ENCODE measurements at regions not wholly inside any gene's neighbourhood (a gene's known extent, or its start where the extent isn't known, plus 50 kb on each side); places are given as distances from the start of the nearest gene placed in this dataset.
A peak's percentile ranks its signal among the peaks of the same experiment; 100 is the strongest.

DNA sequence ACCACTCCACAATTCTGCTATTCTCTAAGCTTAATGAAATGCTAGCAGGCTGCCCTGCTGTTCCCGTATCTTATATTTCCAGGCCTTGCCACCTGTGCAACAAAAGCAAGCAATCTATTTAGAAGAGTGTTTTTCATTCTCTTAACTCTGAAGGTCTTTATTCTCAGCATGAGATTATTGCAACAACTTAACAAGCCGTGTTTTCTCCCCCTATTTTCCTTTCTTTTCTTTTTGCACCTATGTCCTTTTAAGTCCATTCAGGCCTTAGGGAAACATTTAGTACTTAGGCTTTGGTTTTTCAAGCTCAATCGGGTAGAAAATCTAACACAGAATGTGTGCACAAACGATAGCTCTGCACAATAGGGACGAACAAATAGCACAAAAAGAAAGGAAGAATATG is 89.6 kb upstream of the DMRTA1 start:
- no peak for DNase-seq (ENCODE audit: low spot score in 2 of 2)
- Histone ChIP-seq H3K4me3 (no peak overlapping the region), H3K27me3 (ENCODE audit: low read depth) (no peaks in the 10 kb centered on the region), H3K36me3 (replicated peaks) (no peaks in the 10 kb centered on the region), H3K9me3 (no peaks in the 10 kb centered on the region; the same call in 1 of the 2 replicates), H3K4me1 (no peaks in the 10 kb centered on the region)
- in situ Hi-C loops (cut with MboI; ENCODE audit: low sequenced_read_pairs): no loop called here

- H3K27me3 ChIP-seq (ENCODE audit: low read depth): no peaks in the 10 kb centered on the region
- in situ Hi-C loops (cut with MboI; ENCODE audit: low sequenced_read_pairs): no loop called here
- H3K4me3 ChIP-seq: no peak overlapping the region
- no peak for DNase-seq (ENCODE audit: low spot score in 2 of 2)
- no peaks in the 10 kb centered on the region for H3K4me1 ChIP-seq
- H3K9me3 ChIP-seq: no peaks in the 10 kb centered on the region
- H3K36me3 ChIP-seq (replicated peaks): no peaks in the 10 kb centered on the region
Observed at GRCh38 chr9:22363421-22363887, 83.2 kb upstream of the DMRTA1 start.

DNA sequence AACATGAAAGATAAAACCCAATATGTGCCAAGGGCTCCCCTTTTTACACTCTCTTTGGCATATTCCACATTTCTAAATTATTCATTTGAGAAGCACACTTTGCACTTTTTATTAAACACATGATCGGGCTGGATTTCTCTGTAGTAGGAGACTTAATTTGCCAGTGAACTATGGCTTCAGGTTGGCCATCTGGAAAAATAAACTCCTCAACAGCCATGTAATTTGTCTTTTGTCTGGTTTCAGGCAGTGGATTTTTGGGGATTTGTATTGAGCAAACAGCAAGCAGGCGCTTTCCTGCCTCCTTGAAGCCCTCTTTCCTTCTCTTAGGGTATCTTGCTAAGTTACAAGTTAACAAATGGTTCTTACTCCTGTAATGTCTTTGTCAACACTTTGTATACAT is 73.0 kb upstream of the DMRTA1 start:
- H3K27me3 ChIP-seq (ENCODE audit: low read depth): no peaks in the 10 kb centered on the region; the same call in 1 of the 2 replicates
- H3K4me3 ChIP-seq: no peak overlapping the region
- no peak for DNase-seq (ENCODE audit: low spot score in 2 of 2)
- in situ Hi-C loops (cut with MboI; ENCODE audit: low sequenced_read_pairs): no loop called here
- no peaks in the 10 kb centered on the region; the same call in 1 of the 2 replicates for H3K36me3 ChIP-seq (replicated peaks)
- no peaks in the 10 kb centered on the region for H3K9me3 ChIP-seq
- H3K4me1 ChIP-seq: no peaks in the 10 kb centered on the region

GRCh38 chr9:22374051-22374450 is 72.6 kb upstream of the DMRTA1 start:
- no peaks in the 10 kb centered on the region; the same call in 1 of the 2 replicates for H3K27me3 ChIP-seq (ENCODE audit: low read depth)
- in situ Hi-C loops (cut with MboI; ENCODE audit: low sequenced_read_pairs): no loop called here
- DNase-seq (ENCODE audit: low spot score in 2 of 2): no peak
- no peaks in the 10 kb centered on the region; the same call in 1 of the 2 replicates for H3K36me3 ChIP-seq (replicated peaks)
- no peaks in the 10 kb centered on the region for H3K9me3 ChIP-seq
- H3K4me1 ChIP-seq: no peaks in the 10 kb centered on the region
- H3K4me3 ChIP-seq: no peak overlapping the region

- no peak for DNase-seq (ENCODE audit: low spot score in 2 of 2)
- in situ Hi-C loops (cut with MboI; ENCODE audit: low sequenced_read_pairs): no loop called here
Observed at GRCh38 chr9:22379272-22379671, 67.4 kb upstream of the DMRTA1 start.

DNA sequence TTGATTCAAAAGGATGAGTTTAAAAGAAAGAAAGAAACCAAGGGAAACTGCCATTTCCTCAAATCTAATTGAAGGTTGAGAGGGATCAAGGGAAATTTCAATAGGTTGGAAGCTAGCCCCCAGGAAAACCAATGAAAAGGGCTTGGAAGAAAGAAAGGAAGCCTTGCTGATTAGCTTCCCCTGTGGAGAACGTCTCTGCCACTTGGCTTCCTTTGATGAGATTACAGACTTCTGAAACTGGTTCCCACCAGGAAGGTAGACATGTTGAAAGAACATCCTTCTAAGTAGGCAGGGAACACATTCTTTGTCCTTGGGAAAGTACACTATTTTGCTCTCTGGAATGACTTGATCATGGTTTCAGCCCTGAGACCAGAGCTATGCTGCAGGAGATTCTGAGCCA is 65.5 kb upstream of the DMRTA1 start:
- H3K9me3 ChIP-seq: no peaks in the 10 kb centered on the region
- no peak for DNase-seq (ENCODE audit: low spot score in 2 of 2)
- H3K4me1 ChIP-seq: peaks cover 3% of the 10 kb centered on the region; the same call in 1 of the 2 replicates
- H3K27me3 ChIP-seq (ENCODE audit: low read depth): no peaks in the 10 kb centered on the region; the same call in 1 of the 2 replicates
- in situ Hi-C loops (cut with MboI; ENCODE audit: low sequenced_read_pairs): no loop called here
- H3K36me3 ChIP-seq (replicated peaks): no peaks in the 10 kb centered on the region
- no peak overlapping the region for H3K4me3 ChIP-seq

More at GRCh38 chr9:22379272-22379671, 67.4 kb upstream of the DMRTA1 start:
- Histone ChIP-seq H3K4me3 (no peak overlapping the region), H3K36me3 (replicated peaks) (no peaks in the 10 kb centered on the region), H3K9me3 (no peaks in the 10 kb centered on the region), H3K4me1 (peaks cover 3% of the 10 kb centered on the region; the same call in 1 of the 2 replicates), H3K27me3 (ENCODE audit: low read depth) (no peaks in the 10 kb centered on the region; the same call in 1 of the 2 replicates)

DNA sequence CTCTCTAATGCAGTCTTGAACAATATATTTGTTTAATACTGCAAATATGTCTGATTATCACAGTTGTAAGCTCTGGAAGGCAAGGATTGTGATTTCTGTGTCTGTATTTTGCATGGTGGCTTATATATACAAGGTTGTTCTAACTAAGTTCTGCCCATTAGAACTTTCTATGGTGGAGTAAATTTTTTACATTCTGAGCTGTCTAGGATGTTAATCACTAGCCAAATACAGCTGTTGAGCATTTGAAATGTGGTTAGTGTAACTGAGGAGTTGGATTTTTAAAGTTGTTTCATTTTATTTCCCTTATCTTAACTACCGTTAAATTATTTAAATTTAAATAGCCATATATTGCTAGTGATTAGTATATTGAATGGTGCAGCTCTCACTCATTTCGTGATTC is 64.3 kb upstream of the DMRTA1 start:
- Histone ChIP-seq H3K9me3 (no peaks in the 10 kb centered on the region), H3K36me3 (replicated peaks) (no peaks in the 10 kb centered on the region), H3K27me3 (ENCODE audit: low read depth) (no peaks in the 10 kb centered on the region), H3K4me3 (no peak overlapping the region), H3K4me1 (peaks cover 3% of the 10 kb centered on the region; the same call in 1 of the 2 replicates)
- in situ Hi-C loops (cut with MboI; ENCODE audit: low sequenced_read_pairs): no loop called here
- DNase-seq (ENCODE audit: low spot score in 2 of 2): no peak

DNA sequence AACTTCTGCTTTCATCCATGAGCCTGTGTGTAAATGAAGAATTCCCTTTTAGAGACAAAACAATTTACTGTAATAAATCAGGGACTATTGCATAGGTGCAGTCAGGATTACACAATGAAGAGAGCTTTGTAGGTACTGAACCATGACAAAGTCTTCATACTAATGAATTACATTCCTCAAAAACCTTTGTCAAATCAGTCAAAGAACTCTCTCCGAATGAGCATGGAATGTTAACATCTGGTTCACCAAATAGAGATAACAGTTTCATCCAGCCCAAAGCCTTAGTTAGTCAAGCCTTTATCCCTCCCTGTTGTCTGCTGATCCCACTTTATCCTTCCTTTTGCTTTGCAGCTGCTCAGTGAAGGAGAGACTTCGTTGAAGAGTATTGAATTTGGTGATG is 62.9 kb upstream of the DMRTA1 start:
- in situ Hi-C loops (cut with MboI; ENCODE audit: low sequenced_read_pairs): no loop called here
- Histone ChIP-seq H3K9me3 (no peaks in the 10 kb centered on the region), H3K4me3 (no peak overlapping the region), H3K4me1 (peaks cover 3% of the 10 kb centered on the region; the same call in 1 of the 2 replicates), H3K27me3 (ENCODE audit: low read depth) (no peaks in the 10 kb centered on the region), H3K36me3 (replicated peaks) (no peaks in the 10 kb centered on the region)
- DNase-seq (ENCODE audit: low spot score in 2 of 2): peak in 1 of 2 experiments; percentile 57

- no peak for DNase-seq (ENCODE audit: low spot score in 2 of 2)
- no peaks in the 10 kb centered on the region for H3K9me3 ChIP-seq
- in situ Hi-C loops (cut with MboI; ENCODE audit: low sequenced_read_pairs): no loop called here
- no peak overlapping the region for H3K4me3 ChIP-seq
- H3K4me1 ChIP-seq: peaks cover 3% of the 10 kb centered on the region
- H3K36me3 ChIP-seq (replicated peaks): no peaks in the 10 kb centered on the region
- H3K27me3 ChIP-seq (ENCODE audit: low read depth): no peaks in the 10 kb centered on the region
Observed at GRCh38 chr9:22389271-22389670, 57.4 kb upstream of the DMRTA1 start.

DNA sequence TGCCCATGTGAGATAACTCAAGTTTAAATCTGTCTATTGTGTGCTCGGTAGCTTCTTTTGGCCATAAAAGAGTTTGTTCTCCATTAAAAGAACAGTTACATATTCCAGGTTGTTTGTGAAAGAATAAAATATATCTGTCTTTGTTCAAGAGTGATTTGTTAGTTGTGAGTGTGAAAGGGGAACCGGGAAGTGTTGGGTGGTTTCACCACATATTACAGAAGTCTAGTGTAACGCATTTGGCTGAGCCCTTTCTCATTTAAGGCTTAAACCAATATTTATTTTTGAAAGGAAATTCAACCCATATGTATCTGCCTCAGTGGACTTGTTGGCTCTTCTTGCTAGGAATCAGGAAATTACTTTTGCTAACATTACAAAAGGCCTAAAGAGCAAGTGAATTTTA is 54.1 kb upstream of the DMRTA1 start:
- H3K4me3 ChIP-seq: no peak overlapping the region
- H3K9me3 ChIP-seq: no peaks in the 10 kb centered on the region
- no peaks in the 10 kb centered on the region for H3K27me3 ChIP-seq (ENCODE audit: low read depth)
- no peak for DNase-seq (ENCODE audit: low spot score in 2 of 2)
- H3K36me3 ChIP-seq (replicated peaks): no peaks in the 10 kb centered on the region
- H3K4me1 ChIP-seq: peaks cover 3% of the 10 kb centered on the region; the same call in 1 of the 2 replicates
- in situ Hi-C loops (cut with MboI; ENCODE audit: low sequenced_read_pairs): no loop called here

DNA sequence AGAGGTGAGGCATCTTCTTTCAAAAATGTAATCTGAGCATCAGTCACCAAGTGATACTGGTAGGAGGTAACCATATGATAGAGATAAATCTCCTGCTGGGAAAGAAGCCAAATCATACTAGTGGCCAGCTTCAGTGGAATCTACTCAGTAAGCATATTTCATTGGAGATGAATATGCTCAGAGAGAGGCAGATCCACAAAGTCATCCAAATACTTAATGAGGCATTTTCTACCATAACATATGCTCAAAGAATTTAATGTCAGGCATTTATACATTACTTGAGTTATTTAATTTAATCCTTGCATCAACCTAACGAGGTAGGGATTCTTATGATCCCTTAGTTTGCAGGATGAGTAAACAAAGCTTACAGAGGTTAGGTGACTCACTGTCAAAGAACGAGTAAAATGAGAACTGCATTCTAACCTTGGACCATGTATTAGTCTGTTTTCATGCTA is 50.9 kb upstream of the DMRTA1 start:
- Histone ChIP-seq H3K36me3 (replicated peaks) (no peaks in the 10 kb centered on the region), H3K27me3 (ENCODE audit: low read depth) (no peaks in the 10 kb centered on the region), H3K9me3 (no peaks in the 10 kb centered on the region), H3K4me3 (no peak overlapping the region), H3K4me1 (no peaks in the 10 kb centered on the region)
- in situ Hi-C loops (cut with MboI; ENCODE audit: low sequenced_read_pairs): no loop called here
- DNase-seq (ENCODE audit: low spot score in 2 of 2): no peak
